ENCODE measurements at regions not wholly inside any gene's neighbourhood (a gene's known extent, or its start where the extent isn't known, plus 50 kb on each side); places are given as distances from the start of the nearest gene placed in this dataset.

GRCh38 chr6:169095153-169095552 lies 158.5 kb downstream of the THBS2 start:
- H4K20me1 ChIP-seq (ENCODE audit: insufficient read depth, low read length) = no peaks in the 10 kb centered on the region
- no peak overlapping the region for H3K4me2 ChIP-seq (ENCODE audit: low read length)
- no peak overlapping the region for H3K9ac ChIP-seq (ENCODE audit: low read length)
- no peak overlapping the region for H3K27ac Mint-ChIP-seq (ENCODE audit: unreplicated experiment)
- no peak overlapping the region for H3K27ac ChIP-seq (ENCODE audit: low read depth, low read length)
- no peak overlapping the region for H3K4me3 ChIP-seq (ENCODE audit: insufficient read depth, low read depth, low read length)
- H3K36me3 Mint-ChIP-seq (ENCODE audit: low read depth, unreplicated experiment) = peaks cover 2% of the 10 kb centered on the region
- no peak overlapping the region for H2AFZ ChIP-seq (ENCODE audit: low read depth, low read length)
- TF ChIP-seq EZH2 (IDR thresholded peaks at IDR 0.05; ENCODE audit: insufficient read depth, low read length) (no peak), CTCF (IDR thresholded peaks at IDR 0.05; ENCODE audit: insufficient read depth, low read depth, low read length) (no peak)
- H3K9me3 ChIP-seq (ENCODE audit: insufficient read depth, low read depth, low read length) = peaks cover 9% of the 10 kb centered on the region
- H3K27me3 ChIP-seq (ENCODE audit: insufficient read depth, low read length) = no peaks in the 10 kb centered on the region
- no peaks in the 10 kb centered on the region for H3K79me2 ChIP-seq (ENCODE audit: insufficient read depth, low read length)
- H3K27me3 Mint-ChIP-seq (ENCODE audit: low read depth, unreplicated experiment) = no peaks in the 10 kb centered on the region
- H3K4me3 Mint-ChIP-seq (ENCODE audit: unreplicated experiment) = no peak overlapping the region
- DNase-seq (ENCODE audit: low read depth) (no peak), FAIRE-seq (no peak)
- H3K4me1 Mint-ChIP-seq (ENCODE audit: low read depth, unreplicated experiment) = peaks cover 22% of the 10 kb centered on the region
- no peaks in the 10 kb centered on the region for H3K36me3 ChIP-seq (ENCODE audit: insufficient read depth, low read length)
- peaks cover 30% of the 10 kb centered on the region for H3K4me1 ChIP-seq (ENCODE audit: insufficient read depth, low read length)
- H3K9me3 Mint-ChIP-seq (ENCODE audit: unreplicated experiment) = peaks cover 19% of the 10 kb centered on the region

- Histone ChIP-seq H3K4me3 (ENCODE audit: insufficient read depth, low read depth, low read length) (no peak overlapping the region), H4K20me1 (ENCODE audit: insufficient read depth, low read length) (no peaks in the 10 kb centered on the region), H3K27ac (ENCODE audit: low read depth, low read length) (no peak overlapping the region), H3K4me2 (ENCODE audit: low read length) (no peak overlapping the region), H3K9ac (ENCODE audit: low read length) (no peak overlapping the region), H3K36me3 (ENCODE audit: insufficient read depth, low read length) (no peaks in the 10 kb centered on the region), H3K79me2 (ENCODE audit: insufficient read depth, low read length) (no peaks in the 10 kb centered on the region), H3K27me3 (ENCODE audit: insufficient read depth, low read length) (no peaks in the 10 kb centered on the region), H3K4me1 (ENCODE audit: insufficient read depth, low read length) (peaks cover 26% of the 10 kb centered on the region), H3K9me3 (ENCODE audit: insufficient read depth, low read depth, low read length) (peaks cover 9% of the 10 kb centered on the region), H2AFZ (ENCODE audit: low read depth, low read length) (no peak overlapping the region)
- Mint-ChIP-seq H3K27ac (ENCODE audit: unreplicated experiment) (no peak overlapping the region), H3K4me1 (ENCODE audit: low read depth, unreplicated experiment) (peaks cover 17% of the 10 kb centered on the region), H3K9me3 (ENCODE audit: unreplicated experiment) (peaks cover 23% of the 10 kb centered on the region), H3K4me3 (ENCODE audit: unreplicated experiment) (no peak overlapping the region), H3K27me3 (ENCODE audit: low read depth, unreplicated experiment) (no peaks in the 10 kb centered on the region), H3K36me3 (ENCODE audit: low read depth, unreplicated experiment) (peaks cover 2% of the 10 kb centered on the region)
- FAIRE-seq (no peak), DNase-seq (ENCODE audit: low read depth) (no peak)
- no peak for TF ChIP-seq EZH2 (IDR thresholded peaks at IDR 0.05; ENCODE audit: insufficient read depth, low read length)
- no peak for TF ChIP-seq CTCF (IDR thresholded peaks at IDR 0.05; ENCODE audit: insufficient read depth, low read depth, low read length)
Observed at GRCh38 chr6:169094552-169094950, 159.1 kb downstream of the THBS2 start.

GRCh38 chr6:169093770-169094551 lies 159.7 kb downstream of the THBS2 start:
- H3K9ac ChIP-seq (ENCODE audit: low read length) = no peak overlapping the region
- no peak overlapping the region for H3K4me2 ChIP-seq (ENCODE audit: low read length)
- peaks cover 24% of the 10 kb centered on the region for H3K4me1 ChIP-seq (ENCODE audit: insufficient read depth, low read length)
- no peaks in the 10 kb centered on the region for H3K79me2 ChIP-seq (ENCODE audit: insufficient read depth, low read length)
- H2AFZ ChIP-seq (ENCODE audit: low read depth, low read length) = no peak overlapping the region
- peaks cover 2% of the 10 kb centered on the region for H3K36me3 Mint-ChIP-seq (ENCODE audit: low read depth, unreplicated experiment)
- no peak overlapping the region for H3K4me3 Mint-ChIP-seq (ENCODE audit: unreplicated experiment)
- H3K4me1 Mint-ChIP-seq (ENCODE audit: low read depth, unreplicated experiment) = peaks cover 15% of the 10 kb centered on the region
- FAIRE-seq (no peak), DNase-seq (ENCODE audit: low read depth) (no peak)
- no peak overlapping the region for H3K27ac Mint-ChIP-seq (ENCODE audit: unreplicated experiment)
- H3K27me3 Mint-ChIP-seq (ENCODE audit: low read depth, unreplicated experiment) = no peaks in the 10 kb centered on the region
- H3K36me3 ChIP-seq (ENCODE audit: insufficient read depth, low read length) = no peaks in the 10 kb centered on the region
- no peaks in the 10 kb centered on the region for H4K20me1 ChIP-seq (ENCODE audit: insufficient read depth, low read length)
- H3K4me3 ChIP-seq (ENCODE audit: insufficient read depth, low read depth, low read length) = no peak overlapping the region
- TF ChIP-seq CTCF (IDR thresholded peaks at IDR 0.05; ENCODE audit: insufficient read depth, low read depth, low read length) (no peak), EZH2 (IDR thresholded peaks at IDR 0.05; ENCODE audit: insufficient read depth, low read length) (no peak)
- peaks cover 24% of the 10 kb centered on the region for H3K9me3 Mint-ChIP-seq (ENCODE audit: unreplicated experiment)
- peaks cover 9% of the 10 kb centered on the region for H3K9me3 ChIP-seq (ENCODE audit: insufficient read depth, low read depth, low read length)
- H3K27ac ChIP-seq (ENCODE audit: low read depth, low read length) = no peak overlapping the region
- no peaks in the 10 kb centered on the region for H3K27me3 ChIP-seq (ENCODE audit: insufficient read depth, low read length)
